HG03571 (cell line): ENCODE measurements at regions not wholly inside any gene's neighbourhood (a gene's known extent, or its start where the extent isn't known, plus 50 kb on each side); places are given as distances from the start of the nearest gene placed in this dataset.
"Not testable (repeated sequence)": the region's sequence is repeated elsewhere in the genome, so short reads cannot be mapped to it uniquely, and the experiment has no call there.

Source experiments
- ATAC-seq: cut with Tn5 transposase; IDR thresholded peaks from one replicate; pipeline ENCODE4 v1.9.1; 2021; ENCODE audit not compliant: unreplicated experiment

GRCh38 chr13:21228738-21229137 is 52.3 kb downstream of the MRPL57 start:
- no peak for ATAC-seq

- no peak for ATAC-seq
Observed at GRCh38 chr13:21229241-21230024, 53.0 kb downstream of the MRPL57 start.

GRCh38 chr13:21230516-21230915 is 54.1 kb downstream of the MRPL57 start:
- no peak for ATAC-seq

GRCh38 chr13:21231426-21231940 is 55.0 kb downstream of the MRPL57 start:
- ATAC-seq = no peak

- ATAC-seq = no peak
Observed at GRCh38 chr13:21232196-21232595, 55.7 kb downstream of the MRPL57 start.

GRCh38 chr13:21232599-21232998 is 56.1 kb downstream of the MRPL57 start:
- no peak for ATAC-seq

- no peak for ATAC-seq
Observed at GRCh38 chr13:21233086-21233485, 56.6 kb downstream of the MRPL57 start.

- no peak for ATAC-seq
Observed at GRCh38 chr13:21234526-21234925, 58.1 kb downstream of the MRPL57 start.

- no peak for ATAC-seq
Observed at GRCh38 chr13:21235174-21235573, 58.7 kb downstream of the MRPL57 start.

GRCh38 chr13:21237081-21237480 is 60.6 kb downstream of the MRPL57 start:
- no peak for ATAC-seq

GRCh38 chr13:21238267-21238666 is 61.8 kb downstream of the MRPL57 start:
- ATAC-seq = no peak

- ATAC-seq = no peak
Observed at GRCh38 chr13:21240586-21240985, 64.1 kb downstream of the MRPL57 start.

- ATAC-seq = no peak
Observed at GRCh38 chr13:21242236-21242635, 65.8 kb downstream of the MRPL57 start.

- no peak for ATAC-seq
Observed at GRCh38 chr13:21243045-21243897, 66.8 kb downstream of the MRPL57 start.

GRCh38 chr13:21243898-21244184 is 67.4 kb downstream of the MRPL57 start:
- ATAC-seq = not testable (repeated sequence)

- ATAC-seq = no peak
Observed at GRCh38 chr13:21246761-21247452, 70.4 kb downstream of the MRPL57 start.

- ATAC-seq = no peak
Observed at GRCh38 chr13:21256351-21256761, 79.9 kb downstream of the MRPL57 start.

GRCh38 chr13:21256891-21257290 is 80.4 kb downstream of the MRPL57 start:
- no peak for ATAC-seq

- no peak for ATAC-seq
Observed at GRCh38 chr13:21259571-21260455, 83.4 kb downstream of the MRPL57 start.

GRCh38 chr13:21260561-21261290 is 84.3 kb downstream of the MRPL57 start:
- not testable (repeated sequence) for ATAC-seq
